ENCODE measurements at regions not wholly inside any gene's neighbourhood (a gene's known extent, or its start where the extent isn't known, plus 50 kb on each side); places are given as distances from the start of the nearest gene placed in this dataset.

GRCh38 chrX:66915893-66916292, 277.0 kb upstream of the EDA2R start:
- POLR2A ChIA-PET: no interaction called here
- H3K4me3 ChIP-seq (replicated peaks in 1 of 3; ENCODE audit: insufficient read depth in 1 of 3, low read depth in 1 of 3, low read length in 3 of 3): no peak overlapping the region
- H3K9me3 ChIP-seq (replicated peaks; ENCODE audit: control insufficient read depth, insufficient read depth, low read length): no peaks in the 10 kb centered on the region
- H3K9me1 ChIP-seq (replicated peaks; ENCODE audit: control insufficient read depth, extremely low read depth, insufficient read depth, low read length): no peaks in the 10 kb centered on the region
- intact Hi-C loops (cut with micrococcal nuclease) (no loop called here), dilution Hi-C loops (cut with MboI; ENCODE audit: extremely low pct_ligation_motif_present, low sequenced_read_pairs) (no loop called here)
- no peak overlapping the region for H3K9ac ChIP-seq (replicated peaks; ENCODE audit: extremely low read depth, insufficient read depth, low read length)
- FAIRE-seq (no peak), DNase-seq (ENCODE audit: low read depth, low spot score) (no peak)
- H2AFZ ChIP-seq (ENCODE audit: low read depth, low read length): no peak overlapping the region
- TF ChIP-seq CTCF (IDR thresholded peaks at IDR 0.05; ENCODE audit: extremely low read depth in 1 of 2, insufficient read depth in 1 of 2, low read depth in 1 of 2, low read length in 2 of 2): no peak
- TF ChIP-seq FOS (IDR thresholded peaks at IDR 0.05; ENCODE audit: borderline replicate concordance, insufficient read depth, low read length): no peak
- H3K27ac ChIP-seq (ENCODE audit: insufficient read depth, low read depth, low read length): no peak overlapping the region
- no peaks in the 10 kb centered on the region for H3K27me3 ChIP-seq (ENCODE audit: control insufficient read depth in 2 of 2, insufficient read depth in 2 of 2, low read length in 2 of 2)
- no peaks in the 10 kb centered on the region for H3K36me3 ChIP-seq (ENCODE audit: control insufficient read depth in 2 of 2, extremely low read depth in 1 of 2, insufficient read depth in 2 of 2, low read length in 2 of 2)
- H3K79me2 ChIP-seq (ENCODE audit: control insufficient read depth, insufficient read depth, low read length): no peaks in the 10 kb centered on the region
- CTCF ChIA-PET: no interaction called here
- H3K4me1 ChIP-seq (ENCODE audit: control insufficient read depth, extremely low read depth, insufficient read depth, low read length): no peaks in the 10 kb centered on the region
- no peak overlapping the region for H3K4me2 ChIP-seq (ENCODE audit: insufficient read depth, low read length)
- BruUV-seq (replicated peaks): no TSS peak
- H4K20me1 ChIP-seq (replicated peaks; ENCODE audit: control insufficient read depth, extremely low read depth, insufficient read depth, low read length): no peaks in the 10 kb centered on the region

DNA sequence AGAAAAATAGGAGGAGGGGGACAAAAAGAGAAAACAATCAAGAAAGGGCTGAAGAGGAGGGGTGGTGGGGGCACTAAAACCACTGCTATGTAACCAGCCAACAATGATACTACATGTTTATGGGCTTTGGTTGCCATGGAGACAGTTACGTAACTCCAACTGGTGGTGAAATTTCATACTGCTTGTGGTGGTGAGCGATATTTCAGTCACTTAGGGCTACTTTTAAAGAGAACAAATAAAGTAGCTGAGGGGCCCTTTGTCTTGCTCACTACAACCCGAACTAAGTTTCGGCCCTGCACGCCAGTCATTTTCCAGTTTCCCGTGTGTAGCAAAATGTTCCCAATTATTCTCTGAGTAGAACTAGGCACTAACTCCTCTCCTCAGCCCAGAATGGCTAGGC, 275.2 kb upstream of the EDA2R start:
- Histone ChIP-seq H2AFZ (ENCODE audit: low read depth, low read length) (no peak overlapping the region), H3K4me2 (ENCODE audit: insufficient read depth, low read length) (no peak overlapping the region), H3K79me2 (ENCODE audit: control insufficient read depth, insufficient read depth, low read length) (no peaks in the 10 kb centered on the region), H3K27ac (ENCODE audit: insufficient read depth, low read depth, low read length) (no peak overlapping the region), H3K36me3 (ENCODE audit: control insufficient read depth in 2 of 2, extremely low read depth in 1 of 2, insufficient read depth in 2 of 2, low read length in 2 of 2) (no peaks in the 10 kb centered on the region), H3K9me1 (replicated peaks; ENCODE audit: control insufficient read depth, extremely low read depth, insufficient read depth, low read length) (no peaks in the 10 kb centered on the region), H4K20me1 (replicated peaks; ENCODE audit: control insufficient read depth, extremely low read depth, insufficient read depth, low read length) (no peaks in the 10 kb centered on the region), H3K9me3 (replicated peaks; ENCODE audit: control insufficient read depth, insufficient read depth, low read length) (no peaks in the 10 kb centered on the region), H3K4me3 (replicated peaks in 1 of 3; ENCODE audit: insufficient read depth in 1 of 3, low read depth in 1 of 3, low read length in 3 of 3) (no peak overlapping the region), H3K27me3 (ENCODE audit: control insufficient read depth in 2 of 2, insufficient read depth in 2 of 2, low read length in 2 of 2) (no peaks in the 10 kb centered on the region), H3K9ac (replicated peaks; ENCODE audit: extremely low read depth, insufficient read depth, low read length) (no peak overlapping the region), H3K4me1 (ENCODE audit: control insufficient read depth, extremely low read depth, insufficient read depth, low read length) (no peaks in the 10 kb centered on the region)
- POLR2A ChIA-PET: no interaction called here
- BruUV-seq (replicated peaks): no TSS peak
- TF ChIP-seq MYC (IDR thresholded peaks at IDR 0.05; ENCODE audit: low read depth, low read length): no peak
- DNase-seq (ENCODE audit: low read depth, low spot score) (no peak), FAIRE-seq (no peak)
- CTCF ChIA-PET: no interaction called here
- intact Hi-C loops (cut with micrococcal nuclease) (no loop called here), dilution Hi-C loops (cut with MboI; ENCODE audit: extremely low pct_ligation_motif_present, low sequenced_read_pairs) (no loop called here)
